Mesenchymal stem cell (in vitro differentiated cells and primary cell): ENCODE measurements at regions not wholly inside any gene's neighbourhood (a gene's known extent, or its start where the extent isn't known, plus 50 kb on each side); places are given as distances from the start of the nearest gene placed in this dataset.

ENCODE experiments used
- DNase-seq: peaks from one replicate; pipeline ENCODE4 v3.0.0-alpha.2; 2013
- H2AFZ ChIP-seq: one replicate; pipeline ENCODE4 v1.6.1; 2013; ENCODE audit warnings: low read depth, mild to moderate bottlenecking, control low read depth, inconsistent platforms, low read length, moderate library complexity
- H2AK5ac ChIP-seq: 2 replicates; pipeline ENCODE4 v1.6.1; 2013; ENCODE audit warnings: low read length, moderate library complexity, mild to moderate bottlenecking, inconsistent platforms; ENCODE audit not compliant: severe bottlenecking
- H2BK120ac ChIP-seq: one replicate; pipeline ENCODE4 v1.6.1; 2013; ENCODE audit warnings: low read depth, mild to moderate bottlenecking, inconsistent platforms, low read length, moderate library complexity
- H2BK12ac ChIP-seq, 2 experiments: one replicate each; pipeline ENCODE4 v1.6.1; 2013; ENCODE audit warnings: inconsistent platforms in 2 of 2, low read length in 2 of 2, mild to moderate bottlenecking in 2 of 2, moderate library complexity in 2 of 2, control low read depth in 1 of 2
- H2BK15ac ChIP-seq: one replicate; pipeline ENCODE4 v1.6.1; 2013; ENCODE audit warnings: mild to moderate bottlenecking, low read depth, inconsistent platforms; ENCODE audit not compliant: poor library complexity, severe bottlenecking
- H2BK5ac ChIP-seq: 2 replicates; pipeline ENCODE4 v1.6.1; 2013; ENCODE audit warnings: low read depth, mild to moderate bottlenecking, low read length, control low read depth, inconsistent platforms; ENCODE audit not compliant: poor library complexity, severe bottlenecking
- H3K14ac ChIP-seq, 2 experiments: one replicate each; pipeline ENCODE4 v1.6.1; 2013; ENCODE audit warnings: inconsistent platforms in 2 of 2, low read length in 2 of 2, control low read depth in 1 of 2, mild to moderate bottlenecking in 1 of 2, moderate library complexity in 1 of 2
- H3K18ac ChIP-seq, 2 experiments: one replicate each; pipeline ENCODE4 v1.6.1; 2013; ENCODE audit warnings: inconsistent platforms in 2 of 2, low read length in 2 of 2, control low read depth in 1 of 2, low read depth in 1 of 2, mild to moderate bottlenecking in 1 of 2
- H3K23ac ChIP-seq, 2 experiments: one replicate each; pipeline ENCODE4 v1.6.1; 2013; ENCODE audit warnings: inconsistent platforms in 2 of 2, low read length in 2 of 2, mild to moderate bottlenecking in 2 of 2, moderate library complexity in 2 of 2, control low read depth in 1 of 2
- H3K27ac ChIP-seq: 2 replicates; pipeline ENCODE4 v1.5.1; 2013; ENCODE audit warnings: mild to moderate bottlenecking, moderate library complexity, low read length, control low read depth, inconsistent platforms; ENCODE audit not compliant: poor library complexity, severe bottlenecking
- H3K27me3 ChIP-seq, 2 experiments: 2 replicates each; pipeline versions ENCODE4 v1.6.1 to v1.7.0; 2013; ENCODE audit warnings: low read length in 2 of 2, mild to moderate bottlenecking in 2 of 2, moderate library complexity in 2 of 2, control low read depth in 1 of 2, inconsistent platforms in 1 of 2; ENCODE audit not compliant: control insufficient read depth in 1 of 2, insufficient read depth in 1 of 2
- H3K36me3 ChIP-seq, 2 experiments: 2 replicates each; pipeline versions ENCODE4 v1.6.1 to v1.7.0; 2013; ENCODE audit warnings: low read length in 2 of 2, control low read depth in 1 of 2, inconsistent platforms in 1 of 2, low read depth in 1 of 2, mild to moderate bottlenecking in 1 of 2; ENCODE audit not compliant: insufficient read depth in 2 of 2, control insufficient read depth in 1 of 2
- H3K4ac ChIP-seq, 2 experiments: one replicate each; pipeline ENCODE4 v1.6.1; 2013; ENCODE audit warnings: inconsistent platforms in 2 of 2, low read length in 2 of 2, mild to moderate bottlenecking in 2 of 2, moderate library complexity in 2 of 2, control low read depth in 1 of 2, low read depth in 1 of 2
- H3K4me1 ChIP-seq: 2 replicates; pipeline ENCODE4 v1.6.1; 2013; ENCODE audit warnings: low read depth, low read length, control low read depth; ENCODE audit not compliant: control insufficient read depth, insufficient read depth
- H3K4me2 ChIP-seq: 2 replicates; pipeline ENCODE4 v1.6.1; 2013; ENCODE audit warnings: low read length, mild to moderate bottlenecking, inconsistent platforms; ENCODE audit not compliant: poor library complexity, severe bottlenecking
- H3K4me3 ChIP-seq, 2 experiments: 2 replicates each; pipeline versions ENCODE4 v1.5.1 to v1.7.0; 2013; ENCODE audit warnings: low read length in 2 of 2, mild to moderate bottlenecking in 2 of 2, control low read depth in 1 of 2, low read depth in 1 of 2; ENCODE audit not compliant: insufficient read depth in 1 of 2
- H3K79me1 ChIP-seq: replicated peaks from 2 replicates; pipeline ENCODE4 v1.6.1; 2013; ENCODE audit warnings: mild to moderate bottlenecking, control low read depth, low read length, inconsistent platforms; ENCODE audit not compliant: poor library complexity, severe bottlenecking
- H3K9ac ChIP-seq: 2 replicates; pipeline ENCODE4 v1.7.0; 2013; ENCODE audit warnings: mild to moderate bottlenecking, low read length, moderate library complexity
- H3K9me3 ChIP-seq: 2 replicates; pipeline ENCODE4 v1.7.0; 2013; ENCODE audit warnings: mild to moderate bottlenecking, low read length; ENCODE audit not compliant: control insufficient read depth
- H4K8ac ChIP-seq: one replicate; pipeline ENCODE4 v1.6.1; 2013; ENCODE audit warnings: inconsistent platforms, mild to moderate bottlenecking, low read length, moderate library complexity
- H4K91ac ChIP-seq: one replicate; pipeline ENCODE4 v1.6.1; 2013; ENCODE audit warnings: mild to moderate bottlenecking, low read length, inconsistent platforms
- WGBS: methylation state at CpG from one replicate; pipeline ENCODE4 v1.1.7; 2013; ENCODE audit warnings: mixed read lengths; 5-methylcytosine and 5-hydroxymethylcytosine counted together

DNA sequence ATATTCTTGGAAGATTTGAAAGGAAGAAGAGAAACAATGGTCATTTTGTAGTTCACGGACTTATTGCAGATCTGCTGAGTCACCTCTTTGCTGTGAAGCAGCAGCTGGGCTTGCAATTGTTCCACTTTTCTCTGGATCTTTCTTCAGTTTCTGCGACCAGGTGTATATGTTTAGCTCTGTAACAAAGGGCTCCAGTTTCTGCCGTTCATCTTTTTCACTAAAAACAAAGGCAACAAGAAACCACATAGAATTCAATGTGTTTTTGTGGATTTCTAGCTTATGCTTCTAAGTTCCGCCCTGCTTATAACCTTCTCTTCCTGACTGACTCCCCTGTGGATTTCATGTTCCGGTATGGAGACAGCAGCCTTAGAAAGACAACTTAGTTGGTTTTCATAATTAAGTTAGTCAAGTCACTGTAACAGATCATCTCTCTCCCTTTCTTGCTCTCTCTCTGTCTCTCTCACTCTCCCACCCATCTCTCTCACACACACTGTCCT, 121.6 kb upstream of the EPHA5 start:
- Histone ChIP-seq H2BK12ac (no peak overlapping the region), H4K8ac (no peak overlapping the region), H3K18ac (no peak overlapping the region), H3K36me3 (no peaks in the 10 kb centered on the region), H3K4me3 (peak overlapping the region in 1 of 2 experiments; percentile 66), H2BK5ac (no peak overlapping the region), H3K27me3 (no peaks in the 10 kb centered on the region), H3K14ac (no peak overlapping the region), H3K23ac (no peak overlapping the region), H3K4ac (no peak overlapping the region), H2AFZ (no peak overlapping the region), H3K4me1 (peaks cover 2% of the 10 kb centered on the region), H3K27ac (no peak overlapping the region), H2BK15ac (no peak overlapping the region), H2BK120ac (no peak overlapping the region), H3K4me2 (no peak overlapping the region), H4K91ac (no peak overlapping the region), H3K9ac (peak overlapping the region; percentile 47), H3K9me3 (no peaks in the 10 kb centered on the region), H3K79me1 (no peaks in the 10 kb centered on the region), H2AK5ac (no peak overlapping the region)
- 77% methylated on average over 5 of the region's 5 CpGs for WGBS
- peak; percentile 12 for DNase-seq

DNA sequence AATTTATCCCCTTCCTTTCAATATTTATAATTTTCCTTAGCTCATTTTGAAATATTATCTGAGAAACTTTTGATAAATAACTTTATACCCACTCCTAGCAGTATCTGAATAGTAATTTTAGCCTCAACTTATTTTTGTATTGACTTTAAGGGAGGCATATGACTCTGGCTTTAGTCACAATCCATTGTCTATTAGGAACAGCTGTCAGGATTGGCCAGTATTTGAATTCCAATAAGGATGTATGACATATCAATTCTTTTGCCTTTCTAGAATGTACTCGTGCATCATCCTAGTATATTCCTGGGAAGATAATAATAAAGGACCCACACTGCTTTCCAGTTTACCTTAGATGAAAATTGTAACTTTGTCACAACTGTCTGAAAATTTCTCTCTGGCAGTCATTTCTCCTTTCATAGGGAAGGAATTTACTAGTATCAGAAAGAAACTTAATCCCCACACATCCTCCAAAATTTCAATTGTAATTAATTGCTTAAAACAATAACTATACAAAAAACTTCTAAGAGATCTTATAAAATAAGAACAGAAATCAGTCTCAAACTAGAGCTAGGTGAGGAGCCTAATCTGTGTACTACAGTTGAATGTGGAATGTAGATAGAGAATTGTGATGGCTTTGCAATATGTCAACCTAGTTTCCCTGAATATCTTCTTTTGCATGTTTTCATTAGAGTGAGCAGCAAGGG, 121.0 kb upstream of the EPHA5 start:
- Histone ChIP-seq H3K9ac (peak overlapping the region; percentile 47), H2BK5ac (no peak overlapping the region), H3K23ac (no peak overlapping the region), H2AK5ac (no peak overlapping the region), H3K79me1 (no peaks in the 10 kb centered on the region), H3K4ac (no peak overlapping the region), H3K18ac (no peak overlapping the region), H3K4me3 (peak overlapping the region in 1 of 2 experiments; percentile 66), H2BK120ac (no peak overlapping the region), H3K14ac (no peak overlapping the region), H2BK12ac (no peak overlapping the region), H3K4me1 (peaks cover 2% of the 10 kb centered on the region), H4K91ac (no peak overlapping the region), H2BK15ac (no peak overlapping the region), H3K9me3 (no peaks in the 10 kb centered on the region), H3K4me2 (no peak overlapping the region), H3K27me3 (no peaks in the 10 kb centered on the region), H3K36me3 (no peaks in the 10 kb centered on the region), H2AFZ (no peak overlapping the region), H4K8ac (no peak overlapping the region), H3K27ac (no peak overlapping the region)
- DNase-seq, result no peak
- WGBS, result no CpG with 5 or more reads among the region's 1 CpG

DNA sequence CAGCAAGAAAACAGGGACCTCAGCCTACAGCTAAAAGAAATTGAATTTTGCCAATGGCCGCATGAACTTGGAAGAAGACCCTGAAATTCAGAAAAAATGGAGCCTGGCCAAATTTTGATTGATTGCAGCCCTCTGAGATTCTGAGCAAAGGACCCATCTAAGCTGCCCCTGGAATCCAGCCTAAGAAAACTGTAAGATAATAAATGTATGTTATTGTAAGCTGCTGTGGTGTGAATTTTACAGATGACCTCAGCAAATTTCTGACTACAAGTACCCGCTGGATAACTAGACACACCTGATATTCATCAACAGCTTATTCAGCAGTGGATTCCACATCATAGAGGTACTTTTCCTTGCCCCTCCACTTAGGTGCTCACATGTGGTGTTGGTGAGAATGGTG, 119.5 kb upstream of the EPHA5 start:
- Histone ChIP-seq H3K27ac (no peak overlapping the region), H3K14ac (no peak overlapping the region), H2BK15ac (no peak overlapping the region), H3K4me1 (peaks cover 2% of the 10 kb centered on the region), H3K18ac (no peak overlapping the region), H2BK5ac (no peak overlapping the region), H3K9me3 (no peaks in the 10 kb centered on the region), H2AK5ac (no peak overlapping the region), H3K4me2 (no peak overlapping the region), H3K4ac (no peak overlapping the region), H3K27me3 (no peaks in the 10 kb centered on the region), H3K9ac (no peak overlapping the region), H4K91ac (no peak overlapping the region), H4K8ac (no peak overlapping the region), H3K36me3 (no peaks in the 10 kb centered on the region), H2BK12ac (no peak overlapping the region), H2BK120ac (no peak overlapping the region), H3K23ac (no peak overlapping the region), H3K4me3 (no peak overlapping the region), H2AFZ (no peak overlapping the region), H3K79me1 (no peaks in the 10 kb centered on the region)
- DNase-seq, result no peak
- WGBS, result 92% methylated on average over 1 of the region's 2 CpGs

DNA sequence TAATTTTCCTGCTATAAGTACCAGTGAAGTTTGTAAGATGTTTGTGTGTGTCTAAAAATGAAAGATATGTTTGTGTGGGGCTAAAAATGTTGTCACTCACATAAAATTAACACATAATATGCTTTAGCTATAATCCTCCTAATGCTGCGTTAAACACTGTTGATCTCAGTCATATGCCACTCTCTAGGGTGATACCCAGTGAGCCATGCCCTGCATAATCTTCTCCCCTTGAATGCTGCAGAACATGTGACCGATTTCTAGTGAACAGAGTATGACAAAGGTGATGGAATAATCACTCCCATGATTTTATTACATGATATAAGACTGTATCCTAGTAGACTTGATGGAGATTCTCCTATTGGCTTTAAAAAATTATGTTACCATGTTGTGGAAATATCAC, 119.1 kb upstream of the EPHA5 start:
- Histone ChIP-seq H3K9me3 (no peaks in the 10 kb centered on the region), H3K9ac (no peak overlapping the region), H3K4me2 (no peak overlapping the region), H3K4me1 (peaks cover 2% of the 10 kb centered on the region), H4K8ac (no peak overlapping the region), H3K23ac (no peak overlapping the region), H3K18ac (no peak overlapping the region), H3K36me3 (no peaks in the 10 kb centered on the region), H2BK15ac (no peak overlapping the region), H3K79me1 (no peaks in the 10 kb centered on the region), H4K91ac (no peak overlapping the region), H2AK5ac (no peak overlapping the region), H3K14ac (no peak overlapping the region), H2BK120ac (no peak overlapping the region), H3K27me3 (no peaks in the 10 kb centered on the region), H2BK12ac (no peak overlapping the region), H3K4me3 (no peak overlapping the region), H3K4ac (no peak overlapping the region), H2AFZ (no peak overlapping the region), H2BK5ac (no peak overlapping the region), H3K27ac (no peak overlapping the region)
- no peak for DNase-seq
- WGBS, result 100% methylated on average over 1 of the region's 2 CpGs
